OCI-LY3 (cell line): ENCODE measurements at regions not wholly inside any gene's neighbourhood (a gene's known extent, or its start where the extent isn't known, plus 50 kb on each side); places are given as distances from the start of the nearest gene placed in this dataset.

Source experiments
- H2AFZ ChIP-seq: fragments of 200-600, 300-600 bp; shearing (Covaris generic); 2 replicates; pipeline ENCODE4 v1.6.0; 2014; ENCODE audit warnings: antibody characterized with exemption, low read depth, low read length
- H3K27ac ChIP-seq: fragments of 200-600, 300-600 bp; sonication (generic); 2 replicates; pipeline ENCODE4 v1.5.1; 2014; ENCODE audit warnings: mild to moderate bottlenecking, low read length, moderate library complexity, mixed read lengths
- H3K27me3 ChIP-seq: fragments of 200-600, 300-600 bp; sonication (generic); 2 replicates; pipeline ENCODE4 v1.6.1; 2014; ENCODE audit warnings: low read depth, low read length, mixed read lengths
- H3K36me3 ChIP-seq: fragments of 200-600, 300-600 bp; sonication (generic); replicated peaks from 2 replicates; pipeline ENCODE3; 2014; ENCODE audit warnings: low read depth, low read length, mixed read lengths
- H3K4me1 ChIP-seq: fragments of 300-600, 200-600 bp; sonication (generic); 2 replicates; pipeline ENCODE4 v1.6.1; 2014; ENCODE audit warnings: low read length, mixed read lengths
- H3K4me2 ChIP-seq: fragments of 200-600, 300-600 bp; sonication (generic); 2 replicates; pipeline ENCODE4 v1.6.1; 2014; ENCODE audit warnings: low read length, mixed read lengths
- H3K4me3 ChIP-seq: fragments of 300-600, 200-600 bp; sonication (generic); 2 replicates; pipeline ENCODE4 v1.5.1; 2014; ENCODE audit warnings: antibody characterized with exemption, mild to moderate bottlenecking, low read length, moderate library complexity
- H3K79me2 ChIP-seq: fragments of 300-600, 200-600 bp; shearing (Covaris generic); 2 replicates; pipeline ENCODE4 v1.6.1; 2014; ENCODE audit warnings: mild to moderate bottlenecking, low read length, mixed read lengths
- H3K9ac ChIP-seq: fragments of 300-600, 200-600 bp; shearing (Covaris generic); 2 replicates; pipeline ENCODE4 v1.6.0; 2014; ENCODE audit warnings: mild to moderate bottlenecking, low read length, moderate library complexity
- H3K9me3 ChIP-seq: fragments of 200-600, 300-600 bp; shearing (Covaris generic); 2 replicates; pipeline ENCODE4 v1.6.1; 2014; ENCODE audit warnings: low read length, mixed read lengths; ENCODE audit not compliant: insufficient read depth
- H4K20me1 ChIP-seq: fragments of 200-600, 300-600 bp; sonication (generic); 2 replicates; pipeline ENCODE4 v1.6.1; 2016; ENCODE audit warnings: low read length, mixed read lengths; ENCODE audit not compliant: insufficient read depth
- CTCF ChIP-seq: fragments of 200-600, 300-600 bp; sonication (generic); IDR thresholded peaks from 2 replicates; pipeline ENCODE4 v1.5.1; 2014; ENCODE audit warnings: antibody characterized with exemption, low read length, low read depth
- EZH2phosphoT487 ChIP-seq: fragments of 200-600 bp; shearing (Covaris generic); IDR thresholded peaks from 2 replicates; pipeline ENCODE4 v1.6.1; 2018; ENCODE audit warnings: antibody characterized with exemption, mixed run types, low read depth

- Histone ChIP-seq H3K9ac (no peak overlapping the region), H3K9me3 (no peaks in the 10 kb centered on the region), H3K79me2 (no peaks in the 10 kb centered on the region), H2AFZ (no peak overlapping the region), H3K27ac (no peak overlapping the region), H3K36me3 (no peaks in the 10 kb centered on the region), H3K4me1 (no peaks in the 10 kb centered on the region), H3K4me3 (no peak overlapping the region), H3K4me2 (no peak overlapping the region), H4K20me1 (no peaks in the 10 kb centered on the region), H3K27me3 (no peaks in the 10 kb centered on the region)
- TF ChIP-seq CTCF (no peak), EZH2phosphoT487 (no peak)
These were observed 1219.8 kb upstream of the RAG2 start for GRCh38 chr11:37817727-37818270.

- no peaks in the 10 kb centered on the region for H3K27me3 ChIP-seq
- H4K20me1 ChIP-seq, result no peaks in the 10 kb centered on the region
- no peaks in the 10 kb centered on the region for H3K4me1 ChIP-seq
- no peak overlapping the region for H3K4me3 ChIP-seq
- no peak overlapping the region for H3K4me2 ChIP-seq
- no peaks in the 10 kb centered on the region for H3K36me3 ChIP-seq
- no peak overlapping the region for H2AFZ ChIP-seq
- no peak overlapping the region for H3K27ac ChIP-seq
- H3K9ac ChIP-seq, result no peak overlapping the region
- H3K9me3 ChIP-seq, result no peaks in the 10 kb centered on the region
- TF ChIP-seq CTCF (no peak), EZH2phosphoT487 (no peak)
- H3K79me2 ChIP-seq, result no peaks in the 10 kb centered on the region
These were observed 1214.3 kb upstream of the RAG2 start for GRCh38 chr11:37812281-37812880.

GRCh38 chr11:37811349-37811748 is 1213.3 kb upstream of the RAG2 start:
- TF ChIP-seq EZH2phosphoT487, result no peak
- TF ChIP-seq CTCF, result no peak

GRCh38 chr11:37804666-37805065 is 1206.6 kb upstream of the RAG2 start:
- Histone ChIP-seq H2AFZ (no peak overlapping the region), H3K4me3 (no peak overlapping the region), H3K36me3 (no peaks in the 10 kb centered on the region), H3K27ac (no peak overlapping the region), H3K4me2 (no peak overlapping the region), H3K9me3 (no peaks in the 10 kb centered on the region), H3K79me2 (no peaks in the 10 kb centered on the region), H4K20me1 (no peaks in the 10 kb centered on the region), H3K4me1 (peaks cover 6% of the 10 kb centered on the region; the same call in 1 of the 2 replicates), H3K9ac (no peak overlapping the region), H3K27me3 (no peaks in the 10 kb centered on the region)
- TF ChIP-seq CTCF, result no peak
- no peak for TF ChIP-seq EZH2phosphoT487

More at GRCh38 chr11:37811349-37811748, 1213.3 kb upstream of the RAG2 start:
- Histone ChIP-seq H4K20me1 (no peaks in the 10 kb centered on the region), H3K36me3 (no peaks in the 10 kb centered on the region), H3K27ac (no peak overlapping the region), H3K4me2 (no peak overlapping the region), H3K9ac (no peak overlapping the region), H2AFZ (no peak overlapping the region; the same call in 1 of the 2 replicates), H3K9me3 (no peaks in the 10 kb centered on the region), H3K79me2 (no peaks in the 10 kb centered on the region), H3K4me3 (no peak overlapping the region), H3K4me1 (peaks cover 1% of the 10 kb centered on the region; the same call in 1 of the 2 replicates), H3K27me3 (no peaks in the 10 kb centered on the region)
